H54 (cell line): ENCODE measurements at regions not wholly inside any gene's neighbourhood (a gene's known extent, or its start where the extent isn't known, plus 50 kb on each side); places are given as distances from the start of the nearest gene placed in this dataset.

ENCODE experiments used
- DNase-seq: peaks from one replicate; pipeline ENCODE4 v3.0.0; 2011; ENCODE audit warnings: low spot score, mixed read lengths; ENCODE audit not compliant: insufficient read length
- FAIRE-seq: peaks from 3 replicates; lab custom pipeline; 2011; peaks lifted over from hg19 to GRCh38; lab: Jason Lieb, UNC
- POLR2A ChIP-seq: IDR thresholded peaks from 2 replicates; pipeline ENCODE4 v1.6.1; 2011; ENCODE audit warnings: low read depth, mild to moderate bottlenecking, low read length

GRCh38 chr7:51477819-51478218 is 161.2 kb upstream of the COBL start:
- DNase-seq (no peak), FAIRE-seq (no peak)
- no peak for TF ChIP-seq POLR2A

DNA sequence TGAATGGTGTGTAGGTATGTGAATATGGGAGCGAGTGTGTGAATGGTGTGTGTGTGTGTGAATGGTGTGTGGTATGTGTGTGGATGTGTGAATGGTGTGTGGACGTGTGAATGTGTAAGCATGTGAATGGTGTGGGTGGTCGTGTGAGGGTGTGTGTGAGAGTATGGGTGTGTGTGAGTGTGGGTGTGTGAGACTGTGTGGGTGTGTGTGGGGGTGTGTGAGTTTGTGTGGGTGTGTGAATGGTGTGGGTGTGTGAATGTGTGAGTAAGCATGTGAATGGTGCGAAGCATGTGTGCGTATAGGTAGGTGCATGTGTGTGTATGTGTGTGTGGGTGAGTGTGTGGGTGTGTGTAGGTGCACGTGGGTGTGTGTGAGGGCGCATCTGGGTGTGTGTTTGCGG is 160.7 kb upstream of the COBL start:
- no peak for FAIRE-seq
- DNase-seq, result no peak
- TF ChIP-seq POLR2A, result no peak

GRCh38 chr7:51476026-51476425 is 159.4 kb upstream of the COBL start:
- TF ChIP-seq POLR2A, result no peak
- DNase-seq (no peak), FAIRE-seq (no peak)

GRCh38 chr7:51472873-51473272 is 156.3 kb upstream of the COBL start:
- FAIRE-seq (no peak), DNase-seq (no peak)
- no peak for TF ChIP-seq POLR2A

DNA sequence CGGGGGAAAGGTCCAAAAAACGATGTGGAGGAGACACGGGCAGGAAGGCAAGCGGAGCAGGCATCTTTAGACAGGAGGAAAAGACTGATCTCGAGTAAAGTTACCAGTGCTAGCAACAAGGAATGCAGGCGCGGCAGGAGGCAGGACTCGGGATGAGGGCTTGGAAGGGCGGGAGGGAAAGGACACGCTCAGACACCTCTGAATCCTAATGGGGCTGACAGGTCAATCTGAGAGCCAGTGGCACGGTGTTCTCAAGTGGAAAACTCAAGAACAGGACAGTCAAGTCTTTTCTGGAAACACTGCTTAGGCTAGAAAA is 155.3 kb upstream of the COBL start:
- DNase-seq, result no peak
- TF ChIP-seq POLR2A, result no peak
- no peak for FAIRE-seq

DNA sequence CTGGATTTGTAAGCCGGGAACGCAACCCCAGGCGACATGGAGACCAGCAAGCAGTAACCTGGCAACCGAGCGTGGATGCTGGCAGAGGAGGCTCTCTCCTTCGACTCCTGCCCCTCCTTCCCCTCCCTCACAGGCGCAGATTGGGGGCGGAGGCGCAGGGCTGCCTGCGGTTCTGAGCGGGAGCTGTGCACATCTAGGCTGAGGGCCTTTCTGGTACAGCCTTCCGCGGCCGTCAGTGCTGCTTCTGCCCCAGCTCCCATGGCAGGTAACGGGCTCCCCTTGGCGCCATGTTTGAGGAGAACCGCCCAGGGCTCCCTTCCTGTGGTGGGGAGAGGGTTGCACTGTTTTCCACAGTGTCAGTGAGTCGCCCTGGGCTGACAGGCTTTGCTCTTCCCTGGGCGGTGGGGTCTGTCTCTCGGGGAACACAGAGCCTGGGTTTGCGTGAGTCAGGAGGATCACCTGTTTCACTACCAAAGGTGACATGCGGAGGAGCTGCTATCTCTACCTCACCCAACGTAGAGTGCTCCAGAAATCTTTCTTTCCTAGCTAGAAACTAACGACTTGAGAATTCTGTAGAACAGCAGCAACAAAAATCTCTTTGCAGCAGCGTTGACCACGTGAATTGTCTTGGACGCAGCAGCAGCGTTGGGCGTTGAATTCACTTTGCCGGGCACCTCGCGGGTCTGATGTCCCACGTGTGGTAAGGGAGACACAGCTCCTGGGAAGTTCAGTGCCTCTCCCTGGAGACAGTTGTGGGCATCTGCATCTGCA is 154.8 kb upstream of the COBL start:
- FAIRE-seq, result no peak
- no peak for DNase-seq

GRCh38 chr7:51467384-51468017 is 150.9 kb upstream of the COBL start:
- DNase-seq, result no peak
- FAIRE-seq, result no peak
- no peak for TF ChIP-seq POLR2A

More for the DNA sequence above, 154.8 kb upstream of the COBL start:
- no peak for TF ChIP-seq POLR2A

GRCh38 chr7:51459809-51460208 is 143.2 kb upstream of the COBL start:
- FAIRE-seq, result no peak
- no peak for TF ChIP-seq POLR2A
- no peak for DNase-seq

DNA sequence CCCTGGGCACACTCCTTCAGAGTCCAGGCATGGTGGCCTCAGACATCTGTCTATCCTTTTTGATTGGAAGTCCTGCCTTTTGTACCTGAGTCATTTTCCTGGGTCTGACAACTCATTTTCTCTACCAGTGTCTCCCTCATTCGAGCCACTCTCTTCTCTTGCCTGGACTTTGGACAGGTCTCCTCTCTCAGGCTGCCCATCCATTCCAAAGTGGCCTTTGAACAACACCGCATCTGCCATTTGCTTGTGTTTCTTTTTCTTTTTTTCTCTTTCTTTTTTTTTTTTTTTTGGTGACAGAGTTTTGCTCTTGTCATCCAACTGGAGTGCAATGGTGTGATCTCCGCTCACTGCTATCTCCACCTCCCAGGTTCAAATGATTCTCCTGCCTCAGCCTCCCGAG is 142.1 kb upstream of the COBL start:
- DNase-seq (no peak), FAIRE-seq (no peak)
- TF ChIP-seq POLR2A, result no peak

GRCh38 chr7:51457079-51457478 is 140.5 kb upstream of the COBL start:
- no peak for TF ChIP-seq POLR2A
- FAIRE-seq, result no peak
- no peak for DNase-seq

GRCh38 chr7:51456431-51457060 is 139.9 kb upstream of the COBL start:
- DNase-seq (no peak), FAIRE-seq (no peak)
- TF ChIP-seq POLR2A, result no peak

DNA sequence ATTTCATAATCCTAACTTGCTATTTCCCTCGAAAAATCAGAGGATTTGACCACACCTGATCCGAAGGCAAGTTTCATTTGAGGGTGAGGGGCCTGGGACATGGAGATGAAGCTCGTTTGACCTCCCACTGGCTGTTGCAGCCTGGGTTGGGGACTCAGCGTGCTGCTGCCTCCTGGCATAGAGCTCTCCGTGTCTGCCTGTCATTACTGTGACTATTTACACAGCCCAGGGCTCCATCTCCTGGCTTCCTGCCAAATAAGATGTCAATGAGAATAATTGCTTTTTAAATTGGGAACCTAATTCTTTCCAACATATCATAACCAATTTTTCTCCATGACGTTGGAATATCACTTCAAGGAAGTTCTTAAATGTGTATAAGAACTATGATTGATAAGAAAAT is 139.3 kb upstream of the COBL start:
- no peak for TF ChIP-seq POLR2A
- DNase-seq, result no peak
- FAIRE-seq, result no peak

- DNase-seq (no peak), FAIRE-seq (no peak)
- no peak for TF ChIP-seq POLR2A
Observed at GRCh38 chr7:51455513-51455912, 138.9 kb upstream of the COBL start.

DNA sequence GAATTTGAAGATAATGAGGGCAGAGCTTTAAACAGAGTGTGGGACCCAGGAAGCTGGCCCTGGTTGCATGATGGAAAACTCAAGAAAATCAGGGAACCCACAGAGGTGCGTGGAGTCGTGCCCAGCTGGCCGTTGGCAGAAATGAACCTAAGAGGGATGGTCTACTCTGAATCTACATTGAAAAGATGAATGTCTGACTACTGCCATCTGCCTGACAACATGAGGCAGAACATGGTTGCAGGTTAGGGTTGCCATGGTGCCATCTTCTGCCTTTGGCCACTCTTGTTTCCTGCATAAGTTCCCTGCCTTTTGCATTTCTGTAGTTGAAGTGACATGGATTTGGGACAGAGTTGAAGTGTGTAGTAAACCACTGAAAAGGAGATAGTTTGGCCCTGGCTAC is 138.5 kb upstream of the COBL start:
- DNase-seq, result no peak
- no peak for FAIRE-seq
- no peak for TF ChIP-seq POLR2A

GRCh38 chr7:51452694-51453093 is 136.1 kb upstream of the COBL start:
- TF ChIP-seq POLR2A, result no peak
- FAIRE-seq (no peak), DNase-seq (no peak)
